K562 (cell line): ENCODE measurements at regions not wholly inside any gene's neighbourhood (a gene's known extent, or its start where the extent isn't known, plus 50 kb on each side); places are given as distances from the start of the nearest gene placed in this dataset.
A peak's percentile ranks its signal among the peaks of the same experiment; 100 is the strongest.
"Not testable (repeated sequence)": the region's sequence is repeated elsewhere in the genome, so short reads cannot be mapped to it uniquely, and the experiment has no call there.

Source experiments
- ATAC-seq: fragments of 200-7000 bp; cut with Tn5 transposase; 3 replicates; pipeline ENCODE4 v1.9.1; 2020; ENCODE audit warnings: moderate library complexity
- BruUV-seq: library from RNA; stranded (reverse); fragments of 400-500 nt; replicated peaks from 2 replicates; lab custom pipeline; 2021; lab: Mats Ljungman, UMichigan
- CTCF ChIA-PET: fragments of 300-600 bp; formaldehyde crosslinking; extraction: SDS; loops from one replicate; lab custom pipeline; 2021; ENCODE audit warnings: low intra/inter-chr PET ratio; lab: Yijun Ruan, JAX
- POLR2A ChIA-PET: fragments of 300-600, 350-650 bp; sonication (Branson Sonifier 250); formaldehyde crosslinking; extraction: SDS; loops from one replicate; lab custom pipeline; 2021; ENCODE audit warnings: antibody characterized with exemption, inconsistent platforms; lab: Yijun Ruan, JAX
- DNase-seq, 4 experiments: peaks; one replicate each; pipeline versions ENCODE4 v3.0.0 to v3.0.0-alpha.2; 2011 to 2018; ENCODE audit warnings: low spot score in 3 of 4, mixed read lengths in 3 of 4; ENCODE audit errors: extremely low read depth in 1 of 4
- FAIRE-seq: peaks from 2 replicates; lab custom pipeline; 2011; peaks lifted over from hg19 to GRCh38; lab: Jason Lieb, UNC
- H2AFZ ChIP-seq: 2 replicates; pipeline ENCODE4 v1.6.0; 2011; ENCODE audit warnings: low read depth, low read length, control low read depth, inconsistent platforms
- H3K27ac ChIP-seq: fragments of 200-600 bp; 3 replicates; pipeline ENCODE4 v1.8.0; 2011; ENCODE audit warnings: low read depth, mild to moderate bottlenecking, control low read depth, inconsistent platforms, low read length, moderate library complexity, mixed read lengths; ENCODE audit errors: extremely low read depth
- H3K27me3 ChIP-seq, 2 experiments: fragments of 300-600 bp in 1 of 2; 2 replicates in 1 of 2; 3 replicates in 1 of 2; pipeline versions ENCODE4 v1.6.0 to v1.8.0; 2011; ENCODE audit warnings: inconsistent platforms in 2 of 2, low read length in 2 of 2, mild to moderate bottlenecking in 1 of 2, mixed read lengths in 1 of 2, moderate library complexity in 1 of 2; ENCODE audit not compliant: control insufficient read depth in 2 of 2, insufficient read depth in 2 of 2
- H3K36me3 ChIP-seq: fragments of 300-600 bp; 3 replicates; pipeline ENCODE4 v1.8.0; 2011; ENCODE audit warnings: mild to moderate bottlenecking, low read length, inconsistent platforms; ENCODE audit not compliant: control insufficient read depth, insufficient read depth
- H3K4me1 ChIP-seq, 2 experiments: fragments of 200-600 bp in 1 of 2; replicated peaks in 1 of 2; 2 replicates in 1 of 2; 3 replicates in 1 of 2; pipeline versions ENCODE4 v1.5.1 to v1.8.0; 2011; ENCODE audit warnings: inconsistent platforms in 2 of 2, low read length in 2 of 2, mild to moderate bottlenecking in 1 of 2, mixed read lengths in 1 of 2, moderate library complexity in 1 of 2; ENCODE audit not compliant: control insufficient read depth in 2 of 2, insufficient read depth in 2 of 2
- H3K4me2 ChIP-seq: 2 replicates; pipeline ENCODE4 v1.6.1; 2011; ENCODE audit warnings: low read length, control low read depth, inconsistent platforms, mixed read lengths; ENCODE audit not compliant: insufficient read depth
- H3K4me3 ChIP-seq: fragments of 200-600 bp; sonication (generic), shearing (Covaris generic); 2 replicates; pipeline ENCODE4 v1.5.1; 2016; ENCODE audit warnings: control low read depth, inconsistent platforms
- H3K79me2 ChIP-seq: fragments of 200-600 bp; 3 replicates; pipeline ENCODE4 v1.8.0; 2011; ENCODE audit warnings: low read length, inconsistent platforms; ENCODE audit not compliant: control insufficient read depth, insufficient read depth
- H3K9ac ChIP-seq, 2 experiments: 2 replicates each; pipeline versions ENCODE4 v1.6.0 to v1.6.1; 2011; ENCODE audit warnings: low read depth in 2 of 2, low read length in 2 of 2, control low read depth in 1 of 2, inconsistent platforms in 1 of 2, mild to moderate bottlenecking in 1 of 2, mixed read lengths in 1 of 2; ENCODE audit not compliant: insufficient read depth in 1 of 2
- H3K9me1 ChIP-seq: one replicate; pipeline ENCODE4 v1.6.0; 2011; ENCODE audit warnings: inconsistent platforms, mild to moderate bottlenecking, low read length, moderate library complexity; ENCODE audit not compliant: control insufficient read depth, insufficient read depth
- H3K9me3 ChIP-seq: replicated peaks from 2 replicates; pipeline ENCODE4 v1.5.1; 2011; ENCODE audit warnings: low read depth, low read length, inconsistent platforms; ENCODE audit not compliant: control insufficient read depth, insufficient read depth
- H4K20me1 ChIP-seq: replicated peaks from 2 replicates; pipeline ENCODE4 v1.6.1; 2011; ENCODE audit warnings: low read length, inconsistent platforms, mixed read lengths; ENCODE audit not compliant: control insufficient read depth, insufficient read depth
- CHD1 ChIP-seq: fragments of 200-600 bp; sonication (generic); IDR thresholded peaks from one replicate; pipeline ENCODE4 v1.6.1; 2012; ENCODE audit warnings: mild to moderate bottlenecking, moderate library complexity, low read length, inconsistent platforms
- FOXA3 ChIP-seq, 2 experiments: fragments of 450-650 bp in 1 of 2; sonication (generic) in 1 of 2; formaldehyde crosslinking; IDR thresholded peaks in 1 of 2; conservative IDR thresholded peaks in 1 of 2; 2 replicates each; pipeline versions ENCODE4 v1.4.0 to v1.8.0; 2020 to 2022; ENCODE audit warnings: mild to moderate bottlenecking in 2 of 2, missing genetic modification reagents in 1 of 2
- MEF2A ChIP-seq: IDR thresholded peaks from 2 replicates; pipeline ENCODE4 v1.6.1; 2011; ENCODE audit warnings: low read depth, mild to moderate bottlenecking, low read length, moderate library complexity; ENCODE audit not compliant: control insufficient read depth
- PHTF2 ChIP-seq: fragments of 250-450 bp; sonication (Bioruptor Pico); IDR thresholded peaks from 2 replicates; pipeline ENCODE4 v1.5.0; 2021; ENCODE audit warnings: mild to moderate bottlenecking
- POU5F1 ChIP-seq: fragments of 150-350 bp; IDR thresholded peaks from 2 replicates; pipeline ENCODE4 v1.6.1; 2014; ENCODE audit warnings: borderline replicate concordance, low read length, low read depth, mild to moderate bottlenecking; ENCODE audit not compliant: partially characterized antibody
- WGBS: fragments of 100-300 bp; shearing (Covaris generic); methylation state at CpG from one replicate; pipeline ENCODE4 v1.1.6; 2016; ENCODE audit warnings: low coverage, mixed read lengths; ENCODE audit not compliant: insufficient coverage; ENCODE audit errors: missing lambda C conversion rate; 5-methylcytosine and 5-hydroxymethylcytosine counted together
- in situ Hi-C: fragments of 300-500 bp; cut with MboI; formaldehyde crosslinking; loops from 4 replicates; pipeline ENCODE4 v1.15.0; 2018; ENCODE audit warnings: inconsistent platforms, mixed read lengths
- intact Hi-C: fragments of 100-400 bp; cut with micrococcal nuclease; formaldehyde crosslinking; loops from 2 replicates; pipeline ENCODE4 v1.14.2; 2022

DNA sequence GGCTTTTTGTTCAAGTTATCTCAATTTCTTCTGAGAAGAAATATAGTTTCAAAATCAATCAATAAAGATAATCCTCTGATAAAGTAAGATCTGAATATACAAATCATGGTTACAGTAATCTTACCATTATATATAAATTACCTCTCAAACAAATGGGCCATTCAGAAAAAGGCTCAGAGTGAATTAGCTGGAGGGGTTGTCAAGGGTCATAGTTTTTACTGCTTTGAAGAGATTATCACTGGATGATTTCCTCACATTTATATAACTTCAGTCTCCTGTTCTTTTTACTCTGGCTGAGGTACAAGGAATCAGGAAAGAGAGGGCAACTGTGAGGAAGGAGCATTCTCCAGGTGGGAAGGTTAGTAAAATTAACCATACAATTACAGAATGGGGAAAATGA lies 148.6 kb upstream of the ELL2 start:
- Histone ChIP-seq H3K9me1 (no peaks in the 10 kb centered on the region), H3K4me1 (no peaks in the 10 kb centered on the region), H3K4me3 (no peak overlapping the region), H2AFZ (no peak overlapping the region), H3K27ac (no peak overlapping the region), H3K27me3 (no peaks in the 10 kb centered on the region), H3K79me2 (no peaks in the 10 kb centered on the region), H3K9ac (no peak overlapping the region), H4K20me1 (no peaks in the 10 kb centered on the region), H3K4me2 (no peak overlapping the region), H3K36me3 (no peaks in the 10 kb centered on the region), H3K9me3 (no peaks in the 10 kb centered on the region)
- ATAC-seq: no peak
- ChIA-PET CTCF (interaction anchor here (0.6 kb wide), 1 partner anchor 150 kb away, joined by 4 read pairs; no protein-coding TSS in a partner anchor), POLR2A (interaction anchor here (1.2 kb wide), 1 partner anchor 9 kb away, joined by 3 read pairs; no protein-coding TSS in a partner anchor)
- BruUV-seq: no TSS peak
- no peak for DNase-seq
- in situ Hi-C loops: no loop called here
- TF ChIP-seq MEF2A (no peak), CHD1 (no peak), PHTF2 (CRISPR knock-in tag) (no peak), POU5F1 (no peak)
- intact Hi-C loops: no loop called here
- FAIRE-seq: no peak

- H3K36me3 ChIP-seq, POLR2A ChIA-PET, DNase-seq, H3K9me3 ChIP-seq, H3K4me1 ChIP-seq, H3K9ac ChIP-seq, ATAC-seq, intact Hi-C loops, CTCF ChIA-PET, H2AFZ ChIP-seq, in situ Hi-C loops, BruUV-seq, H3K4me2 ChIP-seq, H3K27me3 ChIP-seq, H3K4me3 ChIP-seq, H4K20me1 ChIP-seq, H3K9me1 ChIP-seq, H3K79me2 ChIP-seq, FAIRE-seq, H3K27ac ChIP-seq: not testable (repeated sequence)
- WGBS: 0% methylated on average over 4 of the region's 10 CpGs
- TF ChIP-seq FOXA3 (CRISPR knock-in tag; conservative IDR thresholded peaks at IDR 0.05 in 1 of 2, IDR thresholded peaks at IDR 0.05 in 1 of 2): peak in 1 of 2 experiments; percentile 50; a peak in 1 of 4 replicates
Measured at GRCh38 chr5:96108629-96109028, 147.0 kb upstream of the ELL2 start.
